Tibial nerve (tissue), 4 donors: ENCODE measurements at regions not wholly inside any gene's neighbourhood (a gene's known extent, or its start where the extent isn't known, plus 50 kb on each side); places are given as distances from the start of the nearest gene placed in this dataset.

Experiments
- CTCF ChIP-seq, 5 experiments: fragments of 200-600 bp in 3 of 5; fragments of 450-650 bp in 2 of 5; sonication (generic) in 3 of 5; IDR thresholded peaks; one replicate each; pipeline ENCODE4 v1.5.1; 2016 to 2019; ENCODE audit warnings: antibody characterized with exemption in 5 of 5, mild to moderate bottlenecking in 3 of 5, moderate library complexity in 2 of 5
- EP300 ChIP-seq, 2 donors: sonication (generic); formaldehyde crosslinking; IDR thresholded peaks; one replicate each; pipeline ENCODE4 v1.6.1; 2017; ENCODE audit warnings: antibody characterized with exemption in 2 of 2, mild to moderate bottlenecking in 1 of 2
- POLR2A ChIP-seq, 2 donors: fragments of 450-650 bp; IDR thresholded peaks; one replicate each; pipeline ENCODE4 v1.6.1; 2017; ENCODE audit warnings: antibody characterized with exemption in 2 of 2, mild to moderate bottlenecking in 2 of 2, moderate library complexity in 2 of 2

- no peak for TF ChIP-seq CTCF (IDR thresholded peaks at IDR 0.05)
- no peak for TF ChIP-seq POLR2A (IDR thresholded peaks at IDR 0.05)
- TF ChIP-seq EP300 (IDR thresholded peaks at IDR 0.05): no peak
Observed at GRCh38 chr2:155125585-155126230, 427.2 kb downstream of the KCNJ3 start.
